DMS 273 (cell line): ENCODE measurements at regions not wholly inside any gene's neighbourhood (a gene's known extent, or its start where the extent isn't known, plus 50 kb on each side); places are given as distances from the start of the nearest gene placed in this dataset.

Experiments used
- DNase-seq: peaks from one replicate; lab custom pipeline; 2025; ENCODE audit not compliant: unreplicated experiment; lab: John Stamatoyannopoulos, UW

GRCh38 chr4:95674521-95674981 is 125.8 kb upstream of the UNC5C start:
- no peak for DNase-seq

- no peak for DNase-seq
These were observed 124.0 kb upstream of the UNC5C start for GRCh38 chr4:95672811-95673210.

GRCh38 chr4:95660719-95661118 is 111.9 kb upstream of the UNC5C start:
- DNase-seq = no peak

GRCh38 chr4:95651891-95652290 is 103.1 kb upstream of the UNC5C start:
- DNase-seq = no peak

GRCh38 chr4:95644417-95644816 is 95.6 kb upstream of the UNC5C start:
- no peak for DNase-seq

- peak; percentile 10 for DNase-seq
These were observed 94.9 kb upstream of the UNC5C start for GRCh38 chr4:95643627-95644026.

- no peak for DNase-seq
These were observed 92.8 kb upstream of the UNC5C start for GRCh38 chr4:95641571-95641970.

- no peak for DNase-seq
These were observed 91.5 kb upstream of the UNC5C start for GRCh38 chr4:95640311-95640710.

GRCh38 chr4:95638920-95639501 is 90.2 kb upstream of the UNC5C start:
- no peak for DNase-seq

GRCh38 chr4:95637043-95637600 is 88.3 kb upstream of the UNC5C start:
- DNase-seq = peak; percentile 40

- DNase-seq = no peak
These were observed 87.3 kb upstream of the UNC5C start for GRCh38 chr4:95636061-95636460.

GRCh38 chr4:95627709-95628108 is 78.9 kb upstream of the UNC5C start:
- DNase-seq = no peak

GRCh38 chr4:95627024-95627605 is 78.3 kb upstream of the UNC5C start:
- DNase-seq = no peak

- no peak for DNase-seq
These were observed 76.2 kb upstream of the UNC5C start for GRCh38 chr4:95625020-95625419.

GRCh38 chr4:95619525-95620443 is 71.0 kb upstream of the UNC5C start:
- no peak for DNase-seq

- no peak for DNase-seq
These were observed 66.0 kb upstream of the UNC5C start for GRCh38 chr4:95614684-95615205.

- DNase-seq = no peak
These were observed 61.3 kb upstream of the UNC5C start for GRCh38 chr4:95610061-95610569.

- DNase-seq = no peak
These were observed 58.0 kb upstream of the UNC5C start for GRCh38 chr4:95606739-95607138.

- no peak for DNase-seq
These were observed 54.6 kb upstream of the UNC5C start for GRCh38 chr4:95603393-95603792.

GRCh38 chr4:95602872-95603271 is 54.1 kb upstream of the UNC5C start:
- no peak for DNase-seq

GRCh38 chr4:95601356-95601755 is 52.6 kb upstream of the UNC5C start:
- no peak for DNase-seq
